HG03457 (cell line): ENCODE measurements at regions not wholly inside any gene's neighbourhood (a gene's known extent, or its start where the extent isn't known, plus 50 kb on each side); places are given as distances from the start of the nearest gene placed in this dataset.
"Not testable (repeated sequence)": the region's sequence is repeated elsewhere in the genome, so short reads cannot be mapped to it uniquely, and the experiment has no call there.

ENCODE experiments used
- ATAC-seq: cut with Tn5 transposase; IDR thresholded peaks from one replicate; pipeline ENCODE4 v1.9.1; 2021; ENCODE audit warnings: moderate number of reproducible peaks; ENCODE audit not compliant: unreplicated experiment

- ATAC-seq = no peak
Observed at GRCh38 chr5:125429498-125429897, 683.1 kb upstream of the ZNF608 start.

GRCh38 chr5:125433457-125433856, 687.0 kb upstream of the ZNF608 start:
- ATAC-seq = no peak

DNA sequence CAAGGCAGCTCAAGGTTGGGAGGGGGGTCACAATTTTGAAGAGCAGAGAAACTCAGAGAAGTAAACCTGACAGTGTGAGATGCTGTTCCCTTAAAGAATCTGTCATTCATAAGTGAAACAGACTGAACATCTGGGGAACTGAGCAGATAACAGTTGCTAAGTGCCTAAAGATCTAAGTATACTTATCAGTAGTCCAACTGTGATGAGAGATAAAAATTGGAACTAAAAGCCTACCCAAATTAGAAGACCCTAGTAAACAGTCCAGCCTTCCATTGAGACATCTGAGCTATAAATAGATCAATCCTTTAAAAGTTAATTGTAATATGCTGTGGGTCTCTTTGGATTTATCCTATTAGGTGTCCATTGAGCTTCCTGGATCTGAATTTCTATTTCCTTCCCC, 692.8 kb upstream of the ZNF608 start:
- no peak for ATAC-seq

DNA sequence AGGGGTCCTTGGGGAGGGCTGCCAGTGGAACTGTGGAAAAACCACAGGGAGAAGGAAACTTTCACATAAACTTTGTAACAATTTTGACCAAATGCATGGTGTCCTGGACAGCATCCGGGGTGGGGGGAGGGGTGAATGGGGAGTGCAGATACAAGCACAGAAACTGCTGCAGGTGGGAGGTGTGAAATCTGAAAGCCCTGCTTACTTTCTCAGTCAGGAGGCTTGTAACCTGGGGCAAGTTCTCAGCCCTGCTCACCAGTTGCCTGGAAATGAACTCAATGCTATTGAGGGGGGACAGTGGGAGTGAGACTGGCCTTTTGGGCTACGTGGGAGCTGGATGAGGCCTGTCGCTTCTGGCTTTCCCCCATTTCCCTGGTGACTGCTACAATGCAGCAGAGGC, 694.5 kb upstream of the ZNF608 start:
- no peak for ATAC-seq

- no peak for ATAC-seq
Observed at GRCh38 chr5:125446986-125447385, 700.5 kb upstream of the ZNF608 start.

DNA sequence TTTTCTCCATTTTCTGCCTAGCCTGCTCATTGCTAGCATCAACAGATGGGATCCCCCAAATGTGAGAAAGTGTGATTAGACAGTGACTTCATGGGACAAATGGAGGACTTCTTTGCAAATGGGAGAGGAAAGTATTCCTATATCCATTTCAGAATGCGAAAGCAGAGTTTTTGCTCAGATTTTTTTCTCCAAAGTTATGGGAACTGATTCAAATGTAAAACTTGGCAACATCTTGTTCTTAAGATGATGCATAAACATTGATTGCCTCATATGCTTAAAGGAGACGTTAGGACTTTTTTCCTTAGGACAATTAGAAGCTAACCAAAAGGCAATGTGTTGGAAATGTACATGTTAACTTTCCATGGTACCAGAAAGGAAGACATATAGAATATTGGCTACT, 704.3 kb upstream of the ZNF608 start:
- no peak for ATAC-seq

- no peak for ATAC-seq
Observed at GRCh38 chr5:125451622-125452021, 705.2 kb upstream of the ZNF608 start.

DNA sequence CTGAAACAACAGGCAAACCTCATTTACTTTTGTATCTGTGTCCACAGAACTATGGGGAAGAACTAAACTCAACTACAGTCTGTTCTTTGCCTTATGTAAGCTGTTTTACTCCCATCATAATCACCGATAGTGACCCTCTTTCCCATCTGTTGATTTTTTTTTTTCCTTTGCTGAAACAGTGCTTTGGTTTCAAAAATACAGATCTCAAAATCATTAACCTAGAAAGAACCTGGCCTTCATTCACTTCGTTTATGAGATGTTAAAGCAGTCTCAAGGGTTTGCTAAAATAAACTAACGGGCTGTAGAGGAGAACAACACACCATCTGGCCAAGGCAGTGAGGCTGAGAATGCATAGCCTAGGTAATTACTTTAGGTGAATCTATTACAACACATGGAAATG, 706.6 kb upstream of the ZNF608 start:
- no peak for ATAC-seq

DNA sequence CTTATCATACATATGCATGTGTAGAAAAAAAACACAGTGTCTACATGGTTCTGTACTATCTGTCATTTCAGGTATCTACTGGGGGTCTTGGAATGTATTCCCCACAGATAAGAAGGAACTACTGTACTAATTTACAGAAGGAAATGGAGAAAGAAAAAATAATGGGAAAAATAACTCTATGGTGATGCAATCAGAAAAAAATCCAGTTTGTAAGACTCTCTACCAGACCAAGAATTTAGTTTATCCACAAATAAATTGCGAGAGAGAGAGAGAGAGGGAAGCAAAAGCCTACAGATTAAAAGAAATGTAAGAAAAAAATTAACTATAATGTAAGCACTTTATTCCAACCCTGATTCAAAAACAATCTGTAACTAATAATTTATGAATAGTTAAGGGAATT, 708.6 kb upstream of the ZNF608 start:
- no peak for ATAC-seq

DNA sequence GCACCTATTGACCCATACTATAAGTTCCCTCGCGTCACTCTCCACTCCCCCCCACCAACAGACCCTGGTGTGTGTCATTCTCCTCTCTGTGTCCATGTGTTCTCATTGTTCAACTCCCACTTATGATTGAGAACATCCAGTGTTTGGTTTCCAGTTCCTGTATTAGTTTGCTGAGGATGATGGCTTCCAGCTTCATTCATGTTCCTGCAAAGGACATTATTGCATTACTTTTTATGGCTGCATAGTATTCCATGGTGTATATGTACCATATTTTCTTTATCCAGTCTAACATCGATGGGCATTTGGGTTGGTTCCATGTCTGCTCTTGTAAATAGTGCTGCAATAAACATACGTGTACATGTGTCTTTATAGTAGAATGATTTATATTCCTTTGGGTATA, 709.6 kb upstream of the ZNF608 start:
- ATAC-seq = not testable (repeated sequence)

GRCh38 chr5:125457617-125458016, 711.2 kb upstream of the ZNF608 start:
- ATAC-seq = no peak

GRCh38 chr5:125458949-125459348, 712.5 kb upstream of the ZNF608 start:
- not testable (repeated sequence) for ATAC-seq

- ATAC-seq = no peak
Observed at GRCh38 chr5:125461641-125462072, 715.2 kb upstream of the ZNF608 start.

GRCh38 chr5:125463466-125464092, 717.1 kb upstream of the ZNF608 start:
- no peak for ATAC-seq

- no peak for ATAC-seq
Observed at GRCh38 chr5:125464847-125465432, 718.5 kb upstream of the ZNF608 start.

DNA sequence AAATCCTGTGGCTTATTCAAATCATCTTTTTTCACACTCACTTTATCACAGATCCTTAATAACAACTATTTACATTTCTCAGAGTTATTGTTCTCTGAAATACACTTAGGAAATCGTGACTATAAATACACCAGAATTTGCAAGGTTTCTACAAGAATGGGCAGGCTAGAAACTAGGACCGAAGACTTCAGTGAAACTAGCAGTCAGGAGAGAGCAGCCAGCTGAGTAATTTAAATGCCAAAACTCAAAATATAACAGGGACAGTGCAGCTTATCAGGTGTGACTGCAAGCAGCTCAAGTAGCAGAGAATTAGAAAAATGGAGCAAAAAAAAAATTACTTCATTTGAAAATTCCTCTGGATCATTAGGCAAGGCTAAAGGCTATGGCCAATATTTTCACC, 719.3 kb upstream of the ZNF608 start:
- ATAC-seq = no peak

DNA sequence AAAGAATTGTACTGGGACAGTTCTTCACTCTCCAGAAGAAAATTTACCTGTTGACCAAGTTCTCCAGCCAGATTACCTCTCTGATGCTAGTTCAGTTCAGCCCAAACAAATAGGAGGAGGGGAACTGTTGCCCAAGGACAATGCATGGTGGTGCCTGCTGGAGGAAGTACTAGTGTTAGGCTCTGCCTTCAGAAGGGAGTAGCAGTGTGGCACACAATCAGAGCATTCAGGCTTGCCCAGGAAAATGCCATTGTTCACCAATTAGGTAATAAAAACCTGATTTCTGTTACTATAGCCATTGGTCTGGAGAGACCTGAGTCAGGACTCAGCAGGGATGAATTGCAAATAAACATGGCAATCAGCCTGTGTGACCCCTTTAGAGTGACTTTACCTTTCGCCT, 720.8 kb upstream of the ZNF608 start:
- ATAC-seq = no peak

DNA sequence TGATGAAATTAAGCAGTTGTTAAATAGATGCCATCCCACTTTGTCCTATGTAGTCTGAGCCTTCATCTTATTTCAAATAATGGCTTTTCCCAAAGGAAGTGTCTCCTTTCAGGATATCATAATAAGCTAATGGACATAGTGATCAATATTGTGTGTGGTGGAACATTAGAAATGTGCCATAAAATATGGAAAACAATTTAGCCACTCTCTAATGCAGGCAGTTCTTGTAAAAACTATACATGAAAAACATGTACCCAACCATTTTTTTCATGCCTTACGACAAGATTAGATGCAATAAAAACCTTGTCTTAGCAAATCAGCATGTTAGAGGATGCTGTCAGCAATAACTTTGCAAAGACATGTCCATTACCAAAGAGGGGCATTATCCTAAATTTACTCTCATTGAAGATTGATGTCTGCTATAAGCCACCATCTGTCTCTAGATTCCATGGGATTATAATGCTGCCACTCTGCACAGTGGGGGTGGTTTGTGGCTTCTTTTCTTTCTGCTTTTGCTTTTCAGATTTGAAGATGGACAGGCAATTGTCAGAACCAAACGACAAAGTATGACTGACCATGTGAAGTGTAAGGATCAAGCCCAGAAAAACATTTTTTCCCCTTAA, 724.0 kb upstream of the ZNF608 start:
- ATAC-seq = no peak

DNA sequence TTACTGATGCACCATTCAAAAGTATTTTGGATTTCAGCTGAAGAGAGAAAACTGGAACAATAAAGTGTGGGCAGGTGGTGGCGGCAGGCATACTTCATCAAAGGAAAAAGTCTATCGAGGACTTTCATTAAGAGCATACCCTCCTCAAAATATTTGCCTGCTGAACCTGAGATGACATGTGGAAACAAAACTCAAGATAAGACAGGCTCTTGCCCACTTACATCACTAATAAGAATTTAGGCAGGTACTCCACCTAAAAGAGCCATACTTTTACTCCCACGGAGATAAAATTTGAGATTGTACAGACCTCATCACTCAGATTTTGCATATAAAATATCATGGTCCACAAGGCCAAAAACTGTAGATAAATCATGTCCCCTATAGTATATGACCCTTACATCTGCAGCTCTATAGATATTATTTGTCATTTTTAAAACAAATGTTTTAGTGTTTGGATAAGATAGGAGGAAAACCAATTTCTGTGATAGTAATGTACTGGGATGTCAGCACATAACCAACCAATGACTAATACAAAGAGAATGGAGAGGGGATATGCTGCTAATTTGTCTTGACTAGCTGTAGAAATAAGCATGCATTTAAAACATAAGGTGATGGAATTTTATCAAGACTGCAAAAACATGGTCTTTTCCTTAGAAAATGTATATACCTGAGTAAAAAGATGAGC, 730.6 kb upstream of the ZNF608 start:
- ATAC-seq = no peak

- no peak for ATAC-seq
Observed at GRCh38 chr5:125477586-125477975, 731.1 kb upstream of the ZNF608 start.

DNA sequence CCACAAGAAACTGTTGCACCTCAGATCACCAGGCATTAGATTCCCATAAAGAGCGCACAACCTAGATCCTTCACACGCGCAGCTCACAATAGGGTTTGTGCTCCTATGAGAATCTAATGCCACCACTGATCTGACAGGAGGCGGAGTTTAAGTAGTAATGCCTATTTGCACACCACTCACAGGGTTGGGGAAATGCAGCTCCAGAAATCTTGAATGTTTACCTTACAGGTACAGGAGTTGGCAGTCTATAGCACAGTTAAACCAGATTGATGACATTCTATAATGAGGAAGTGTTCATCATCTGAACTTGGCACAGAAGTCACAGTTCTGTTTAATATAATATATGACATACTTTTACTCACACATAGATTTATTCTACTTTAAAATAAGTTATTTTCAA, 732.2 kb upstream of the ZNF608 start:
- no peak for ATAC-seq

GRCh38 chr5:125480911-125481310, 734.5 kb upstream of the ZNF608 start:
- no peak for ATAC-seq
